GM12878 (cell line): ENCODE measurements at regions not wholly inside any gene's neighbourhood (a gene's known extent, or its start where the extent isn't known, plus 50 kb on each side); places are given as distances from the start of the nearest gene placed in this dataset.

Experiments
- ATAC-seq: fragments of 200-7000 bp; cut with Tn5 transposase; 3 replicates; pipeline ENCODE4 v1.9.1; 2020; ENCODE audit warnings: mild to moderate bottlenecking, moderate library complexity
- BruUV-seq: library from RNA; stranded (reverse); fragments of 400-500 nt; replicated peaks from 2 replicates; lab custom pipeline; 2021; lab: Mats Ljungman, UMichigan
- CTCF ChIA-PET: fragments of 300-600 bp; sonication (Branson Sonifier 250); formaldehyde crosslinking; extraction: SDS; loops from one replicate; lab custom pipeline; 2021; ENCODE audit warnings: inconsistent platforms; lab: Yijun Ruan, JAX
- POLR2A ChIA-PET: fragments of 350-600 bp; formaldehyde crosslinking; extraction: SDS; loops from one replicate; lab custom pipeline; 2021; ENCODE audit warnings: inconsistent platforms; lab: Charles Lee
- RAD21 ChIA-PET: fragments of 300-600 bp; sonication (Branson Sonifier 250); formaldehyde crosslinking; loops from one replicate; lab custom pipeline; 2023; ENCODE audit warnings: antibody characterized with exemption; ENCODE audit not compliant: unreplicated experiment; lab: Charles Lee
- SMC1A ChIA-PET: fragments of 300-600 bp; sonication (Branson Sonifier 250); formaldehyde crosslinking; loops from one replicate; lab custom pipeline; 2023; ENCODE audit not compliant: unreplicated experiment, uncharacterized antibody; lab: Charles Lee
- DNase-seq: peaks from one replicate; pipeline ENCODE4 v3.0.0-alpha.2; 2011; ENCODE audit warnings: low read depth, low spot score
- FAIRE-seq: peaks from 3 replicates; lab custom pipeline; 2011; peaks lifted over from hg19 to GRCh38; lab: Jason Lieb, UNC
- H2AFZ ChIP-seq: 2 replicates; pipeline ENCODE4 v1.6.0; 2011; ENCODE audit warnings: low read depth, low read length, control low read depth; ENCODE audit not compliant: control insufficient read depth
- H3K27ac ChIP-seq: 2 replicates; pipeline ENCODE4 v1.5.1; 2011; ENCODE audit warnings: control low read depth; ENCODE audit not compliant: control insufficient read depth, insufficient read depth
- H3K27me3 ChIP-seq, 2 experiments: replicated peaks in 1 of 2; 2 replicates each; pipeline versions ENCODE4 v1.6.0 to v1.6.1; 2011; ENCODE audit warnings: low read length in 1 of 2; ENCODE audit not compliant: control insufficient read depth in 2 of 2, insufficient read depth in 2 of 2
- H3K36me3 ChIP-seq, 2 experiments: 2 replicates each; pipeline ENCODE4 v1.5.1; 2011; ENCODE audit warnings: low read length in 1 of 2; ENCODE audit not compliant: control insufficient read depth in 2 of 2, insufficient read depth in 2 of 2
- H3K4me1 ChIP-seq: 2 replicates; pipeline ENCODE4 v1.6.1; 2011; ENCODE audit warnings: mild to moderate bottlenecking, low read length, moderate library complexity, mixed read lengths; ENCODE audit not compliant: control insufficient read depth, insufficient read depth
- H3K4me2 ChIP-seq: 2 replicates; pipeline ENCODE4 v1.6.0; 2011; ENCODE audit warnings: control low read depth; ENCODE audit not compliant: control insufficient read depth, insufficient read depth
- H3K4me3 ChIP-seq: fragments of 200-600 bp; sonication (generic); 2 replicates; pipeline ENCODE4 v1.5.1; 2016
- H3K79me2 ChIP-seq: 2 replicates; pipeline ENCODE4 v1.6.0; 2011; ENCODE audit warnings: low read length; ENCODE audit not compliant: control insufficient read depth, insufficient read depth
- H3K9ac ChIP-seq: 2 replicates; pipeline ENCODE4 v1.8.0; 2011; ENCODE audit warnings: low read length, control low read depth, mixed read lengths; ENCODE audit not compliant: control insufficient read depth, insufficient read depth
- H3K9me3 ChIP-seq: replicated peaks from 3 replicates; pipeline ENCODE4 v1.5.1; 2011; ENCODE audit warnings: mild to moderate bottlenecking, low read length; ENCODE audit not compliant: control insufficient read depth, insufficient read depth
- H4K20me1 ChIP-seq: 2 replicates; pipeline ENCODE4 v1.6.0; 2011; ENCODE audit not compliant: control insufficient read depth, insufficient read depth
- ATF3 ChIP-seq: IDR thresholded peaks from 2 replicates; pipeline ENCODE4 v1.6.1; 2011; ENCODE audit warnings: low read depth, mild to moderate bottlenecking, low read length, moderate library complexity, borderline replicate concordance; ENCODE audit errors: extremely low read depth
- CEBPB ChIP-seq, 2 experiments: fragments of 150-350 bp in 1 of 2; IDR thresholded peaks; 2 replicates each; pipeline ENCODE4 v1.6.1; 2012 to 2014; ENCODE audit warnings: low read depth in 2 of 2, low read length in 2 of 2, borderline replicate concordance in 1 of 2, inconsistent platforms in 1 of 2
- CHD1 ChIP-seq: IDR thresholded peaks from 2 replicates; pipeline ENCODE4 v1.6.1; 2012; ENCODE audit warnings: low read depth, low read length, improper control_type of control experiment
- DPF2 ChIP-seq: fragments of 450-650 bp; IDR thresholded peaks from 2 replicates; pipeline ENCODE4 v1.6.1; 2017; ENCODE audit warnings: mild to moderate bottlenecking
- HDAC6 ChIP-seq: fragments of 200-600 bp; sonication (generic); IDR thresholded peaks from one replicate; pipeline ENCODE4 v1.8.0; 2017; ENCODE audit warnings: antibody characterized with exemption; ENCODE audit not compliant: unreplicated experiment
- RB1 ChIP-seq: fragments of 450-650 bp; formaldehyde crosslinking; IDR thresholded peaks from 2 replicates; pipeline ENCODE4 v1.6.1; 2017; ENCODE audit warnings: mild to moderate bottlenecking, borderline replicate concordance
- ZNF592 ChIP-seq: fragments of 450-650 bp; IDR thresholded peaks from 2 replicates; pipeline ENCODE4 v1.6.1; 2017; ENCODE audit warnings: mild to moderate bottlenecking, moderate library complexity
- WGBS: methylation state at CpG from one replicate; pipeline ENCODE4 v1.1.6; 2016; ENCODE audit warnings: low lambda C conversion rate; ENCODE audit not compliant: insufficient replicate concordance, insufficient coverage; ENCODE audit errors: missing lambda C conversion rate; 5-methylcytosine and 5-hydroxymethylcytosine counted together
- in situ Hi-C: fragments of 300-500 bp; cut with MboI; formaldehyde crosslinking; loops from 9 replicates; pipeline ENCODE4 v1.14.3; 2018; ENCODE audit warnings: mixed read lengths
- intact Hi-C: fragments of 100-400 bp; cut with micrococcal nuclease; formaldehyde crosslinking; loops from one replicate; pipeline ENCODE4 v1.14.2; 2022; ENCODE audit not compliant: unreplicated experiment
- TF ChIP-seq, protein P1 (sequence below): IDR thresholded peaks from 2 replicates; pipeline ENCODE4 v1.6.1; 2012; ENCODE audit warnings: low read depth, low read length, improper control_type of control experiment

DNA sequence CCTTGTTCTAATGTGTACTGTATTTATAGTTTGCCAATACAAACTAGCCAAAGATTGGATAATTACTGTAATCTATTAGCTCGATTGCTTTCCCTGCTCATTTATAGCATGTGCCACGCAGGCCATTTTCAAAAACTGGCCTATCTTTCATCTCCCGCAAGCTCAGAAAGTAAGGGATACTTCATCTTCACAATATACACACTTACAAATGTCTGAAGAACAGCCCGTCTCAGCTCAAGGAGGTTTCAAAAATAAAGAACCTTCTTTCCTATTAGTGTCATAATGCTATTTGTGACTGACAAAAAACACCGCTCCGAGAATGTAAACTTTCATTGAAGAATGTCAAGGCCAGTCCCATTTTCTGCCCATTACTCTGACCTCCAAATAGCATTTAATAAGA, 306.4 kb upstream of the ZNF507 start (continued):
- TF ChIP-seq ZNF592 (no peak), RB1 (no peak), CHD1 (no peak), DPF2 (no peak), HDAC6 (no peak), CEBPB (IDR thresholded peaks at IDR 0.05; ENCODE audit: borderline replicate concordance in 1 of 2, low read depth in 2 of 2, low read length in 2 of 2) (no peak)
- TF ChIP-seq, protein P1, sequence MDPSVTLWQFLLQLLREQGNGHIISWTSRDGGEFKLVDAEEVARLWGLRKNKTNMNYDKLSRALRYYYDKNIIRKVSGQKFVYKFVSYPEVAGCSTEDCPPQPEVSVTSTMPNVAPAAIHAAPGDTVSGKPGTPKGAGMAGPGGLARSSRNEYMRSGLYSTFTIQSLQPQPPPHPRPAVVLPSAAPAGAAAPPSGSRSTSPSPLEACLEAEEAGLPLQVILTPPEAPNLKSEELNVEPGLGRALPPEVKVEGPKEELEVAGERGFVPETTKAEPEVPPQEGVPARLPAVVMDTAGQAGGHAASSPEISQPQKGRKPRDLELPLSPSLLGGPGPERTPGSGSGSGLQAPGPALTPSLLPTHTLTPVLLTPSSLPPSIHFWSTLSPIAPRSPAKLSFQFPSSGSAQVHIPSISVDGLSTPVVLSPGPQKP, result no peak

DNA sequence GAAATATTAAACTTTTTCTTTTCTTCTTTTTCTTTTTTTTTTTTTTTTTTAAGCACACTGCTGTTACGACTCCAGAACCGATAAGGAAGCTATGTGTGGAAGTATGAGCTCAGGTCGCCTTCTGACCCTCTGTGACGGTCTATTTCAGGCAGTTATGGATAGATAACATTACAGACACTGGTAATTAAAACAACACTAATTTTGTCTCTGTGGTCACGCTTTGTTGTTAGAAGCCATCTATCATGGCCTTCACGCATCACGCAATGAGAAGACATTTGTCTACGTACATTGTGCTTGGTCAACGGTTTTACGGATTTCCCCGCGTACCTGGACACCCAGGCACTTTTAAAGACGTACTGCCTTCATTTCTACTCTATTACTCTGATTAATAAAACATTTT, 306.0 kb upstream of the ZNF507 start:
- Histone ChIP-seq H3K79me2 (no peaks in the 10 kb centered on the region), H3K4me3 (no peak overlapping the region), H3K27me3 (no peaks in the 10 kb centered on the region), H4K20me1 (no peaks in the 10 kb centered on the region), H3K9ac (no peak overlapping the region), H2AFZ (no peak overlapping the region), H3K27ac (no peak overlapping the region), H3K9me3 (no peaks in the 10 kb centered on the region), H3K4me1 (no peaks in the 10 kb centered on the region), H3K36me3 (no peaks in the 10 kb centered on the region), H3K4me2 (no peak overlapping the region)
- no peak for DNase-seq
- ChIA-PET POLR2A (no interaction called here), RAD21 (no interaction called here), SMC1A (no interaction called here), CTCF (no interaction called here)
- BruUV-seq, result no TSS peak
- in situ Hi-C loops (no loop called here), intact Hi-C loops (no loop called here)
- 50% methylated on average over 13 of the region's 13 CpGs for WGBS
- FAIRE-seq, result no peak
- no peak for ATAC-seq
- no peak for TF ChIP-seq ATF3
